Motor neuron (in vitro differentiated cells): ENCODE measurements at regions not wholly inside any gene's neighbourhood (a gene's known extent, or its start where the extent isn't known, plus 50 kb on each side); places are given as distances from the start of the nearest gene placed in this dataset.

Source experiments
- ATAC-seq, 8 experiments: fragments of 200-7000 bp; cut with Tn5 transposase; replicated peaks in 6 of 8; 2 replicates each; pipeline ENCODE4 v1.8.0; 2021; ENCODE audit warnings: mild to moderate bottlenecking in 8 of 8, moderate library complexity in 8 of 8
- H3K27ac ChIP-seq, 2 donors: fragments of 250-450 bp; sonication (Bioruptor Pico); 2 replicates each; pipeline ENCODE4 v1.9.0; 2021; ENCODE audit warnings: antibody characterized with exemption in 2 of 2, mild to moderate bottlenecking in 2 of 2, moderate library complexity in 1 of 2
- H3K4me1 ChIP-seq, 2 donors: fragments of 250-450 bp; sonication (Bioruptor Pico); replicated peaks in 1 of 2; 2 replicates each; pipeline ENCODE4 v1.6.1; 2021; ENCODE audit warnings: antibody characterized with exemption in 2 of 2, mild to moderate bottlenecking in 2 of 2, moderate library complexity in 1 of 2
- H3K4me3 ChIP-seq, 5 donors: fragments of 250-450 bp; sonication (Bioruptor Pico); 2 replicates each; pipeline ENCODE4 v1.9.0; 2021; ENCODE audit warnings: antibody characterized with exemption in 5 of 5, mild to moderate bottlenecking in 5 of 5, moderate library complexity in 4 of 5
- WGBS, 10 experiments: fragments of 450-650 bp; shearing (Covaris generic); methylation state at CpG; one replicate each; pipeline ENCODE4 v1.0.0; 2022; 5-methylcytosine and 5-hydroxymethylcytosine counted together
- in situ Hi-C, 9 experiments: fragments of 400-800 bp; cut with MboI; loops; one replicate each; pipeline ENCODE4 v1.15.0; 2021; ENCODE audit warnings: low sequenced_read_pairs in 9 of 9, low pct_unique_long_range_greater_than_20kb in 2 of 9; ENCODE audit not compliant: unreplicated experiment in 9 of 9

GRCh38 chr13:64041296-64041695 lies 2625.6 kb upstream of the PCDH20 start:
- Histone ChIP-seq H3K4me3 (no peak overlapping the region), H3K4me1 (no peaks in the 10 kb centered on the region), H3K27ac (no peak overlapping the region)
- WGBS, 10 experiments, result 0 to 100% (median 65%) methylated on average over 1 to 2 of the region's 2 CpGs; no CpG with 5 or more reads in 2 of the 10 experiments
- ATAC-seq, result no peak
- in situ Hi-C loops, result no loop called here

DNA sequence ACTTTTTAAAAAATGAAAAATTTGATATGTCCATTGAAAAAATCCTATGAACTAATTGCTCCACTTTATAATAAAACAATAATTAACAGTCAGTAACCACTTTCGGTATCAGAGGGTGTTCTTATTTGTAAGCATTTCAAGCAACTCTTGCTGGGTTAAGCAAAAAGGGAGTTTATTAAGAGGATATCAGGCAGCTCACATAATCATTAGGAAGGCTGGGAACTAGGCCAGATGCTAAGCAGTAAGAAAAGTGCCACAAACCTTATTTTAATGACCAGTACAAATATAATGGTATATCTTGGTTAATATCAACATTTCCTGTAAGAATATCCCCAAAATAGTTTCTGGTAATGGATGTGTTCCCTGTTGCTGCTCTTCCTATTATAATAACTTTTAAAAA lies 2618.3 kb upstream of the PCDH20 start:
- Histone ChIP-seq H3K27ac (no peak overlapping the region), H3K4me1 (no peaks in the 10 kb centered on the region), H3K4me3 (no peak overlapping the region)
- no peak for ATAC-seq
- WGBS, 10 experiments, result 13 to 100% (median 91%) methylated on average over 1 of the region's 1 CpG; no CpG with 5 or more reads in 1 of the 10 experiments
- in situ Hi-C loops, result no loop called here

GRCh38 chr13:64029343-64030093 lies 2613.9 kb upstream of the PCDH20 start:
- no peak overlapping the region for H3K27ac ChIP-seq
- 15 to 100% (median 88%) methylated on average over 1 to 14 of the region's 19 CpGs; no CpG with 5 or more reads in 3 of the 10 experiments for WGBS, 10 experiments
- in situ Hi-C loops, result no loop called here
- H3K4me3 ChIP-seq, result no peak overlapping the region
- no peak for ATAC-seq
- no peaks in the 10 kb centered on the region for H3K4me1 ChIP-seq

GRCh38 chr13:64028551-64028950 lies 2612.9 kb upstream of the PCDH20 start:
- ATAC-seq, result no peak
- Histone ChIP-seq H3K4me3 (no peak overlapping the region), H3K27ac (no peak overlapping the region), H3K4me1 (no peaks in the 10 kb centered on the region)
- in situ Hi-C loops, result no loop called here

GRCh38 chr13:64020126-64020525 lies 2604.5 kb upstream of the PCDH20 start:
- Histone ChIP-seq H3K4me1 (no peaks in the 10 kb centered on the region), H3K27ac (no peak overlapping the region), H3K4me3 (no peak overlapping the region)
- in situ Hi-C loops, result no loop called here
- ATAC-seq, result no peak
- WGBS, 10 experiments, result 0 to 82% (median 67%) methylated on average over 1 to 2 of the region's 2 CpGs; no CpG with 5 or more reads in 1 of the 10 experiments

DNA sequence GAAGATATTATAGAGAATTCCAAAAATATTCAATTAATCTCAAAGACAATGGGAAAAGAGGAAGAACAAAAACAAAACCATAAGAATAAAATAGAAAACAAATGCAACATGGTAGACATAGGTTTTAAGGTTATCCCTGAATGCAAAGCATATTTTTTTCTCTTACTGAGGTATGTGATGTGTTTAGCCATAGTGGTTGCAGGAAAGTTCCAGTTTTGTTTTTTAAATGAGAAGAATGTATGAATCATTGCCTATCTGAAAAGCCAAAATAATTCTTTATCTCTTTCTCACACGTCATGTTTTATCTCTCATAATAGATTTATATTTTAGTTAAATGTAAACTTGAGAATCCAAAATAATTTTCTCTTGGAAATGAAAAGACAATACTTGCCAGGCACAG lies 2591.7 kb upstream of the PCDH20 start:
- Histone ChIP-seq H3K27ac (no peak overlapping the region), H3K4me3 (no peak overlapping the region), H3K4me1 (no peaks in the 10 kb centered on the region)
- in situ Hi-C loops, result no loop called here
- ATAC-seq, result no peak
- WGBS, 10 experiments, result 0 to 100% (median 61%) methylated on average over 1 of the region's 1 CpG; no CpG with 5 or more reads in 2 of the 10 experiments

DNA sequence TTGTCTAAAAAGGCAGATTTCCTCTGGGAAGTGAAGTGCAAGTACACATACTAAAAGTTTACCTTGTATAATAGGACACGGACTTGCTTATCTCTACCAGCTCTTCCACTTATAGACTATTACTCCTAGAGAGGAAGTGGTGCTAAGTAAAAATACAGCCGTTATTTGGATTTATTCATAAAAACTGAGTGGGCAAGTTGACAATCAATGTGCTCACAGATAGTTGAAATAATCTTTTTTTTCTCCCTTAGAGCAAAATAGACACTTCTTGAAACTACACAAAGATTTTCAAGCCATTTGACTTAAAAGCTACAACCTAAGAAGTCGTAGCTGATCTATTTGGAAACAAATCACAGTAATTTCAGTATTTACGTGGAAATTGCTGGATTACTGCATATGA lies 2584.7 kb upstream of the PCDH20 start:
- H3K4me1 ChIP-seq, result no peaks in the 10 kb centered on the region
- WGBS, 10 experiments, result 22 to 98% (median 81%) methylated on average over 1 to 4 of the region's 4 CpGs
- no peak overlapping the region for H3K4me3 ChIP-seq
- in situ Hi-C loops, result no loop called here
- H3K27ac ChIP-seq, result no peak overlapping the region
- no peak for ATAC-seq

GRCh38 chr13:63999614-64000305 lies 2584.1 kb upstream of the PCDH20 start:
- Histone ChIP-seq H3K4me3 (no peak overlapping the region), H3K27ac (no peak overlapping the region), H3K4me1 (no peaks in the 10 kb centered on the region)
- ATAC-seq, result no peak
- 40 to 100% (median 93%) methylated on average over 1 to 3 of the region's 3 CpGs for WGBS, 10 experiments
- in situ Hi-C loops, result no loop called here

DNA sequence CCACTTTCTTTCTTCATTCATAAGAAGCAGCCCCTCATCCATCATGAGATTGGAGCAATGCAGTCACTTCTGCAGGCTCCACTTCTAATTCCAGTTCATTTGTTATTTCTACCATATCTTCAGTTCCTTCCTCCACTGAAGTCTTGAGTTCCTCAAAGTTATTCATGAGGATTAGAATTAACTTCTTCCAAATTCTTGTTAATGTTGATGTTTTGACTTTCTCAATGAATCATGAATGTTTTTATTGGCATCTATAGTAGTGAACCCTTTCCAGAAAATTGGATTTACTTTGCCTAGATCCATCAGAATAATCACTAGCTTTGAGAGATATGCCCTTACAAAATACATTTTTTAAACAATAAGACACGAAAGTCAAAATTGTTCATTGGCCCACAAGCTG lies 2567.7 kb upstream of the PCDH20 start:
- no peaks in the 10 kb centered on the region for H3K4me1 ChIP-seq
- H3K4me3 ChIP-seq, result no peak overlapping the region
- in situ Hi-C loops, result no loop called here
- no peak overlapping the region for H3K27ac ChIP-seq
- ATAC-seq, result no peak
- 0 to 100% (median 78%) methylated on average over 1 of the region's 1 CpG; no CpG with 5 or more reads in 3 of the 10 experiments for WGBS, 10 experiments

GRCh38 chr13:63979951-63980350 lies 2564.3 kb upstream of the PCDH20 start:
- H3K4me3 ChIP-seq, result no peak overlapping the region
- no peaks in the 10 kb centered on the region for H3K4me1 ChIP-seq
- H3K27ac ChIP-seq, result no peak overlapping the region
- in situ Hi-C loops, result no loop called here
- ATAC-seq, result no peak

DNA sequence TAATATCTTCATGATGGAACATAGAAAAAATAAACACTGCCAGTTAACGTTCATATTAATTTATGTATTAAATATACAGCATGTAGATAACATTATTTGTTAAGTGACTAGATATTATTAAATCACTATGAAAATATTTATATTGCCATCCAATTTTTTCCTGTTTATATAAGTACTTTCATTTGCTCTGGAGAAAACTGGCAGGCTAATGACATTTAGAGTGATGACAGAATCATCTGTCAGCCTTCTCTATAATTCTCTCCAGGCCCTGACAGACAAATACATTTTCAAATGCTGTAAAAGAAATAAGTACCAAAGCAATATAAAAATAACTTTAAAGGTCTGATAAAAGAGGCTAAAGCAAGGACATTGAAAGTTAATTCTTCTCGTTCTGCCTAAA lies 2556.7 kb upstream of the PCDH20 start:
- whole genome bisulfite sequencing, 10 experiments, result 0 to 94% (median 76%) methylated on average over 2 of the region's 2 CpGs; no CpG with 5 or more reads in 2 of the 10 experiments
- no peaks in the 10 kb centered on the region for H3K4me1 ChIP-seq
- H3K27ac ChIP-seq, result no peak overlapping the region
- no peak for ATAC-seq
- in situ Hi-C loops, result no loop called here
- H3K4me3 ChIP-seq, result no peak overlapping the region

GRCh38 chr13:63954683-63955082 lies 2539.0 kb upstream of the PCDH20 start:
- in situ Hi-C loops, result no loop called here
- WGBS, 10 experiments, result 17 to 100% (median 100%) methylated on average over 1 of the region's 1 CpG; no CpG with 5 or more reads in 6 of the 10 experiments
- no peaks in the 10 kb centered on the region for H3K4me1 ChIP-seq
- ATAC-seq, result no peak
- H3K4me3 ChIP-seq, result no peak overlapping the region
- no peak overlapping the region for H3K27ac ChIP-seq

- Histone ChIP-seq H3K4me3 (no peak overlapping the region), H3K4me1 (no peaks in the 10 kb centered on the region), H3K27ac (no peak overlapping the region)
- 23 to 96% (median 68%) methylated on average over 2 to 3 of the region's 3 CpGs; no CpG with 5 or more reads in 2 of the 10 experiments for WGBS, 10 experiments
- ATAC-seq, result peak in 1 of 8 experiments; percentile 78
- in situ Hi-C loops, result no loop called here
Observed at GRCh38 chr13:63948045-63948444, 2532.4 kb upstream of the PCDH20 start.

DNA sequence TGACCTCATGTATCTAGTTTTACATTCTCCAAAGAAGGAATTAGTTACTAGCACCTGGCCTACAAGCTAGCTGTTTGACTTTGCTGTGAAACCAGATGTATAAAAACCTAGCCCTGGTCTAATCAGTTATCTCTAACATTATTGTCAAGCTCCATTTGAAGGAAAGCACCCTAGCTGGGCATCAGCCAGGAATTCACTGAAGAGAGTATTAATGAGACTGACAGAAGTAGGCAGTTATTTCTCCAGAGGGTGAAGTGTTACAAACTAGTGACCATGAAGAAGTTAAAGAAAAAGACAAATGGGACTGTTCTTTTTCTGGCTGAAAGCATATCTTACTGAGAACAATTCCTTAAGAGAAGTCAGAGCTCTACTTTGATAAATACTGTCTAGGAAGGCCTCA lies 2529.3 kb upstream of the PCDH20 start:
- no peak for ATAC-seq
- no peak overlapping the region for H3K27ac ChIP-seq
- in situ Hi-C loops, result no loop called here
- H3K4me3 ChIP-seq, result no peak overlapping the region
- H3K4me1 ChIP-seq, result no peaks in the 10 kb centered on the region
